H9 (cell line): ENCODE measurements at regions not wholly inside any gene's neighbourhood (a gene's known extent, or its start where the extent isn't known, plus 50 kb on each side); places are given as distances from the start of the nearest gene placed in this dataset.

Source experiments
- DNase-seq: peaks from one replicate; pipeline ENCODE4 v3.0.0-alpha.2; 2017
- H2AFZ ChIP-seq: one replicate; pipeline ENCODE4 v1.6.1; 2013; ENCODE audit warnings: mild to moderate bottlenecking, low read length, control low read depth, moderate library complexity
- H2AK5ac ChIP-seq: 2 replicates; pipeline ENCODE4 v1.6.1; 2013; ENCODE audit warnings: low read length, control low read depth, mixed read lengths; ENCODE audit not compliant: insufficient read length
- H2BK120ac ChIP-seq: one replicate; pipeline ENCODE4 v1.6.1; 2013; ENCODE audit warnings: low read depth, mild to moderate bottlenecking, low read length, control low read depth, inconsistent platforms; ENCODE audit not compliant: poor library complexity, severe bottlenecking
- H2BK12ac ChIP-seq: 2 replicates; pipeline ENCODE4 v1.6.1; 2013; ENCODE audit warnings: low read length, control low read depth, mixed read lengths, low read depth; ENCODE audit not compliant: insufficient read length
- H2BK15ac ChIP-seq: 2 replicates; pipeline ENCODE4 v1.6.1; 2013; ENCODE audit warnings: low read depth, low read length, control low read depth
- H2BK20ac ChIP-seq: one replicate; pipeline ENCODE4 v1.6.1; 2013; ENCODE audit warnings: low read depth, mild to moderate bottlenecking, low read length, control low read depth, inconsistent platforms; ENCODE audit not compliant: poor library complexity, severe bottlenecking
- H2BK5ac ChIP-seq: 2 replicates; pipeline ENCODE4 v1.6.1; 2013; ENCODE audit warnings: low read length, control low read depth, mixed read lengths; ENCODE audit not compliant: insufficient read length
- H3K14ac ChIP-seq: 2 replicates; pipeline ENCODE4 v1.6.1; 2013; ENCODE audit warnings: low read length, control low read depth; ENCODE audit not compliant: insufficient read depth
- H3K18ac ChIP-seq: 2 replicates; pipeline ENCODE4 v1.6.1; 2013; ENCODE audit warnings: low read depth, mild to moderate bottlenecking, mixed read lengths, low read length, control low read depth; ENCODE audit not compliant: insufficient read length
- H3K23ac ChIP-seq: 2 replicates; pipeline ENCODE4 v1.6.1; 2013; ENCODE audit warnings: low read length, control low read depth, mixed read lengths, low read depth; ENCODE audit not compliant: insufficient read length
- H3K23me2 ChIP-seq: 2 replicates; pipeline ENCODE4 v1.6.1; 2013; ENCODE audit warnings: low read depth, mild to moderate bottlenecking, mixed read lengths, low read length, control low read depth; ENCODE audit not compliant: insufficient read length, poor library complexity, severe bottlenecking
- H3K27ac ChIP-seq: 2 replicates; pipeline ENCODE4 v1.5.1; 2013; ENCODE audit warnings: low read length, control low read depth, mixed read lengths, low read depth; ENCODE audit not compliant: insufficient read length
- H3K27me3 ChIP-seq: 2 replicates; pipeline ENCODE4 v1.6.1; 2013; ENCODE audit warnings: low read length, control low read depth, inconsistent platforms; ENCODE audit not compliant: insufficient read depth
- H3K4ac ChIP-seq: 2 replicates; pipeline ENCODE4 v1.6.1; 2013; ENCODE audit warnings: low read depth, mild to moderate bottlenecking, control low read depth, inconsistent platforms, low read length, moderate library complexity
- H3K4me1 ChIP-seq: 2 replicates; pipeline ENCODE4 v1.6.1; 2013; ENCODE audit warnings: low read length, control low read depth, inconsistent platforms; ENCODE audit not compliant: insufficient read depth
- H3K4me2 ChIP-seq: 2 replicates; pipeline ENCODE4 v1.6.1; 2013; ENCODE audit warnings: low read length, control low read depth, mixed read lengths; ENCODE audit not compliant: insufficient read length, insufficient read depth
- H3K56ac ChIP-seq: 2 replicates; pipeline ENCODE4 v1.6.1; 2013; ENCODE audit warnings: low read depth, mild to moderate bottlenecking, mixed read lengths, low read length, control low read depth; ENCODE audit not compliant: insufficient read length
- H3K79me1 ChIP-seq: 2 replicates; pipeline ENCODE4 v1.6.1; 2013; ENCODE audit warnings: low read depth, mild to moderate bottlenecking, moderate library complexity, low read length, control low read depth, inconsistent platforms; ENCODE audit not compliant: insufficient read depth, poor library complexity, severe bottlenecking
- H3K79me2 ChIP-seq: 2 replicates; pipeline ENCODE4 v1.6.1; 2013; ENCODE audit warnings: low read length, control low read depth, inconsistent platforms; ENCODE audit not compliant: insufficient read depth
- H3K9ac ChIP-seq: 2 replicates; pipeline ENCODE4 v1.6.1; 2013; ENCODE audit warnings: low read length, control low read depth, mixed read lengths; ENCODE audit not compliant: insufficient read length; ENCODE audit errors: extremely low read depth
- H3K9me3 ChIP-seq: one replicate; pipeline ENCODE4 v1.6.1; 2013; ENCODE audit warnings: low read depth, low read length, inconsistent platforms; ENCODE audit not compliant: control insufficient read depth
- H3T11ph ChIP-seq: one replicate; pipeline ENCODE4 v1.6.1; 2013; ENCODE audit warnings: mild to moderate bottlenecking, low read length, control low read depth, inconsistent platforms
- H4K20me1 ChIP-seq: one replicate; pipeline ENCODE4 v1.6.1; 2013; ENCODE audit not compliant: control insufficient read depth, insufficient read length, insufficient read depth
- H4K5ac ChIP-seq: 2 replicates; pipeline ENCODE4 v1.6.1; 2013; ENCODE audit warnings: low read depth, mild to moderate bottlenecking, mixed read lengths, low read length, control low read depth; ENCODE audit not compliant: insufficient read length
- H4K8ac ChIP-seq: replicated peaks from 2 replicates; pipeline ENCODE4 v1.6.1; 2013; ENCODE audit warnings: low read length, control low read depth, mixed read lengths, low read depth; ENCODE audit not compliant: insufficient read length
- H4K91ac ChIP-seq: 2 replicates; pipeline ENCODE4 v1.6.1; 2013; ENCODE audit warnings: low read depth, mild to moderate bottlenecking, moderate library complexity, mixed read lengths, low read length, control low read depth; ENCODE audit not compliant: insufficient read length
- H3K27ac Mint-ChIP-seq, 3 experiments: 2 replicates in 2 of 3; 3 replicates in 1 of 3; pipeline ENCODE4 v1.8.0; 2020 to 2021; ENCODE audit warnings: mixed read lengths in 3 of 3, mild to moderate bottlenecking in 1 of 3, moderate library complexity in 1 of 3
- H3K27me3 Mint-ChIP-seq: 2 replicates; pipeline ENCODE4 v1.8.0; 2021; ENCODE audit warnings: low read depth, mild to moderate bottlenecking, moderate library complexity, mixed read lengths
- H3K36me3 Mint-ChIP-seq, 3 experiments: 2 replicates in 2 of 3; 3 replicates in 1 of 3; pipeline ENCODE4 v1.8.0; 2020 to 2021; ENCODE audit warnings: low read depth in 3 of 3, mixed read lengths in 3 of 3; ENCODE audit not compliant: insufficient read depth in 1 of 3
- H3K4me1 Mint-ChIP-seq, 2 experiments: 2 replicates each; pipeline ENCODE4 v1.8.0; 2020; ENCODE audit warnings: mixed read lengths in 2 of 2
- H3K4me3 Mint-ChIP-seq, 2 experiments: 2 replicates in 1 of 2; 3 replicates in 1 of 2; pipeline ENCODE4 v1.8.0; 2020 to 2021; ENCODE audit warnings: mild to moderate bottlenecking in 2 of 2, mixed read lengths in 2 of 2, moderate library complexity in 1 of 2
- H3K9me3 Mint-ChIP-seq, 2 experiments: 2 replicates in 1 of 2; 3 replicates in 1 of 2; pipeline ENCODE4 v1.8.0; 2020; ENCODE audit warnings: mild to moderate bottlenecking in 2 of 2, mixed read lengths in 2 of 2, moderate library complexity in 1 of 2
- CTCF ChIP-seq: fragments of 200-600 bp; sonication (generic); conservative IDR thresholded peaks from 3 replicates; pipeline ENCODE4 v1.8.0; 2021; ENCODE audit warnings: antibody characterized with exemption, mild to moderate bottlenecking
- WGBS: extraction: QIAGEN DNeasy Blood & Tissue Kit; methylation state at CpG from one replicate; pipeline ENCODE4 v1.1.7; 2013; ENCODE audit warnings: missing lambda C conversion rate, low lambda C conversion rate, mixed read lengths; ENCODE audit not compliant: insufficient read length; ENCODE audit errors: extremely low coverage; 5-methylcytosine and 5-hydroxymethylcytosine counted together

GRCh38 chr10:60614363-60614762 is 163.9 kb upstream of the CDK1 start:
- Histone ChIP-seq H3K23me2 (no peaks in the 10 kb centered on the region), H3K9ac (no peak overlapping the region), H3K4me2 (no peak overlapping the region), H2BK20ac (no peak overlapping the region), H2AFZ (no peak overlapping the region), H3K79me2 (no peaks in the 10 kb centered on the region), H2BK12ac (no peak overlapping the region), H3K27ac (no peak overlapping the region), H3K4me1 (no peaks in the 10 kb centered on the region; the same call in 1 of the 2 replicates), H4K20me1 (no peaks in the 10 kb centered on the region), H3T11ph (no peak overlapping the region), H4K5ac (no peak overlapping the region), H2BK120ac (no peak overlapping the region), H3K14ac (no peak overlapping the region), H3K9me3 (no peaks in the 10 kb centered on the region), H2BK5ac (no peak overlapping the region), H3K79me1 (no peaks in the 10 kb centered on the region), H4K8ac (no peak overlapping the region), H4K91ac (no peak overlapping the region), H3K23ac (no peak overlapping the region), H2AK5ac (no peak overlapping the region), H3K18ac (no peak overlapping the region), H2BK15ac (no peak overlapping the region), H3K4ac (no peak overlapping the region), H3K56ac (no peak overlapping the region), H3K27me3 (no peaks in the 10 kb centered on the region)
- Mint-ChIP-seq H3K27ac (no peak overlapping the region), H3K9me3 (no peaks in the 10 kb centered on the region), H3K36me3 (no peaks in the 10 kb centered on the region), H3K4me1 (peaks cover 10 to 11% of the 10 kb centered on the region in 2 experiments), H3K27me3 (no peaks in the 10 kb centered on the region), H3K4me3 (no peak overlapping the region)
- no peak for DNase-seq
- WGBS: no CpG with 5 or more reads among the region's 2 CpGs
- TF ChIP-seq CTCF: no peak
